NCI-H526 (cell line): ENCODE measurements at regions not wholly inside any gene's neighbourhood (a gene's known extent, or its start where the extent isn't known, plus 50 kb on each side); places are given as distances from the start of the nearest gene placed in this dataset.
"Not testable (repeated sequence)": the region's sequence is repeated elsewhere in the genome, so short reads cannot be mapped to it uniquely, and the experiment has no call there.

Experiments used
- DNase-seq, 2 experiments: peaks; one replicate each; lab custom pipeline; 2025; lab: John Stamatoyannopoulos, UW

GRCh38 chr13:99777873-99778272, 193.7 kb downstream of the ZIC5 start:
- DNase-seq = no peak

GRCh38 chr13:99774644-99775043, 196.9 kb downstream of the ZIC5 start:
- DNase-seq = no peak

GRCh38 chr13:99768986-99769385, 202.6 kb downstream of the ZIC5 start:
- no peak for DNase-seq

- DNase-seq = peak in 1 of 2 experiments; percentile 56
Measured at GRCh38 chr13:99766641-99767045, 204.9 kb downstream of the ZIC5 start.

GRCh38 chr13:99765869-99766268, 205.7 kb downstream of the ZIC5 start:
- DNase-seq = no peak

GRCh38 chr13:99760456-99760855, 211.1 kb downstream of the ZIC5 start:
- DNase-seq = no peak

- no peak for DNase-seq
Measured at GRCh38 chr13:99759163-99759552, 212.4 kb downstream of the ZIC5 start.

GRCh38 chr13:99758460-99759162, 213.0 kb downstream of the ZIC5 start:
- DNase-seq = peak; percentile 40 to 57

- no peak for DNase-seq
Measured at GRCh38 chr13:99757756-99758459, 213.7 kb downstream of the ZIC5 start.

- DNase-seq = no peak
Measured at GRCh38 chr13:99756281-99756680, 215.3 kb downstream of the ZIC5 start.

- not testable (repeated sequence) for DNase-seq
Measured at GRCh38 chr13:99754750-99755149, 216.8 kb downstream of the ZIC5 start.

GRCh38 chr13:99752373-99752772, 219.2 kb downstream of the ZIC5 start:
- no peak for DNase-seq

- DNase-seq = no peak
Measured at GRCh38 chr13:99751517-99752199, 219.9 kb downstream of the ZIC5 start.

GRCh38 chr13:99750951-99751350, 220.6 kb downstream of the ZIC5 start:
- no peak for DNase-seq

GRCh38 chr13:99749271-99750019, 222.1 kb downstream of the ZIC5 start:
- no peak for DNase-seq

GRCh38 chr13:99747403-99747710, 224.2 kb downstream of the ZIC5 start:
- no peak for DNase-seq

- DNase-seq = no peak
Measured at GRCh38 chr13:99746637-99747402, 224.7 kb downstream of the ZIC5 start.

- no peak for DNase-seq
Measured at GRCh38 chr13:99743094-99743493, 228.5 kb downstream of the ZIC5 start.

- DNase-seq = no peak
Measured at GRCh38 chr13:99741960-99742359, 229.6 kb downstream of the ZIC5 start.

- no peak for DNase-seq
Measured at GRCh38 chr13:99740251-99740979, 231.2 kb downstream of the ZIC5 start.

GRCh38 chr13:99738626-99739025, 232.9 kb downstream of the ZIC5 start:
- DNase-seq = no peak
